Chondrocyte (in vitro differentiated cells): ENCODE measurements at regions not wholly inside any gene's neighbourhood (a gene's known extent, or its start where the extent isn't known, plus 50 kb on each side); places are given as distances from the start of the nearest gene placed in this dataset.

ENCODE experiments used
- DNase-seq: peaks from one replicate; pipeline ENCODE4 v3.0.0; 2021; ENCODE audit warnings: mixed read lengths, low spot score
- H3K27ac Mint-ChIP-seq: one replicate; pipeline ENCODE4 v1.8.0; 2021; ENCODE audit warnings: mild to moderate bottlenecking, moderate library complexity, mixed read lengths; ENCODE audit not compliant: unreplicated experiment
- H3K27me3 Mint-ChIP-seq: 2 replicates; pipeline ENCODE4 v1.8.0; 2021; ENCODE audit warnings: low read depth, mixed read lengths
- H3K36me3 Mint-ChIP-seq: 2 replicates; pipeline ENCODE4 v1.8.0; 2021; ENCODE audit warnings: low read depth, mixed read lengths
- H3K4me1 Mint-ChIP-seq: 2 replicates; pipeline ENCODE4 v1.8.0; 2021; ENCODE audit warnings: low read depth, mild to moderate bottlenecking, mixed read lengths
- H3K4me3 Mint-ChIP-seq: one replicate; pipeline ENCODE4 v1.8.0; 2021; ENCODE audit warnings: mild to moderate bottlenecking, moderate library complexity, mixed read lengths; ENCODE audit not compliant: unreplicated experiment
- H3K9me3 Mint-ChIP-seq: 2 replicates; pipeline ENCODE4 v1.8.0; 2021; ENCODE audit warnings: low read depth, mixed read lengths
- CTCF ChIP-seq: fragments of 200-600 bp; sonication (generic); IDR thresholded peaks from 2 replicates; pipeline ENCODE4 v1.5.0; 2021; ENCODE audit warnings: antibody characterized with exemption, mild to moderate bottlenecking, moderate library complexity

- Mint-ChIP-seq H3K27ac (no peak overlapping the region), H3K4me3 (no peak overlapping the region), H3K4me1 (no peaks in the 10 kb centered on the region), H3K36me3 (peaks cover 9% of the 10 kb centered on the region), H3K27me3 (peaks cover 5% of the 10 kb centered on the region), H3K9me3 (peaks cover 18% of the 10 kb centered on the region)
- DNase-seq: no peak
- no peak for TF ChIP-seq CTCF
Measured at GRCh38 chr10:42883993-42884983, 101.7 kb downstream of the BMS1 start.

- Mint-ChIP-seq H3K36me3 (peaks cover 9% of the 10 kb centered on the region), H3K9me3 (peaks cover 18% of the 10 kb centered on the region), H3K27me3 (peaks cover 5% of the 10 kb centered on the region), H3K27ac (no peak overlapping the region), H3K4me3 (no peak overlapping the region), H3K4me1 (no peaks in the 10 kb centered on the region)
- no peak for DNase-seq
- no peak for TF ChIP-seq CTCF
Measured at GRCh38 chr10:42885491-42886270, 103.1 kb downstream of the BMS1 start.

- TF ChIP-seq CTCF: no peak
- Mint-ChIP-seq H3K27me3 (no peaks in the 10 kb centered on the region), H3K4me1 (no peaks in the 10 kb centered on the region), H3K9me3 (peaks cover 4% of the 10 kb centered on the region), H3K27ac (no peak overlapping the region), H3K36me3 (no peaks in the 10 kb centered on the region), H3K4me3 (no peak overlapping the region)
- DNase-seq: no peak
Measured at GRCh38 chr10:42887734-42888503, 105.3 kb downstream of the BMS1 start.

GRCh38 chr10:42888504-42889095 lies 106.0 kb downstream of the BMS1 start:
- H3K4me3 Mint-ChIP-seq: no peak overlapping the region
- no peak overlapping the region for H3K27ac Mint-ChIP-seq
- H3K36me3 Mint-ChIP-seq: no peaks in the 10 kb centered on the region
- no peak for TF ChIP-seq CTCF
- no peaks in the 10 kb centered on the region for H3K27me3 Mint-ChIP-seq
- no peaks in the 10 kb centered on the region for H3K4me1 Mint-ChIP-seq
- H3K9me3 Mint-ChIP-seq: no peaks in the 10 kb centered on the region
- no peak for DNase-seq
